GM12891 (cell line): ENCODE measurements at regions not wholly inside any gene's neighbourhood (a gene's known extent, or its start where the extent isn't known, plus 50 kb on each side); places are given as distances from the start of the nearest gene placed in this dataset.

Experiments
- POLR2A ChIP-seq: IDR thresholded peaks from 2 replicates; pipeline ENCODE4 v1.6.1; 2011; ENCODE audit warnings: low read depth, low read length, control low read depth
- POLR2AphosphoS5 ChIP-seq: IDR thresholded peaks from 2 replicates; pipeline ENCODE4 v1.6.1; 2011; ENCODE audit warnings: low read depth, low read length, control low read depth

- TF ChIP-seq POLR2A = no peak
- no peak for TF ChIP-seq POLR2AphosphoS5
Measured at GRCh38 chr16:77599793-77600415, 122.4 kb upstream of the NUDT7 start.
